Astrocyte of the spinal cord (primary cell): ENCODE measurements at regions not wholly inside any gene's neighbourhood (a gene's known extent, or its start where the extent isn't known, plus 50 kb on each side); places are given as distances from the start of the nearest gene placed in this dataset.

Experiments
- DNase-seq: peaks from one replicate; pipeline ENCODE4 v3.0.0; 2011; ENCODE audit warnings: low read depth, low spot score
- H3K4me3 ChIP-seq: 2 replicates; pipeline ENCODE4 v1.5.1; 2011; ENCODE audit warnings: low read depth, mild to moderate bottlenecking, low read length, moderate library complexity
- CTCF ChIP-seq: IDR thresholded peaks from 2 replicates; pipeline ENCODE4 v1.5.1; 2012; ENCODE audit warnings: low read depth, mild to moderate bottlenecking, low read length, inconsistent platforms
- in situ Hi-C: cut with HindIII; loops from 2 replicates; pipeline ENCODE4 v1.10.0; 2017; ENCODE audit warnings: low sequenced_read_pairs

- TF ChIP-seq CTCF = no peak
- in situ Hi-C loops = no loop called here
- H3K4me3 ChIP-seq = no peak overlapping the region
- no peak for DNase-seq
Measured at GRCh38 chr9:111985315-111985714, 88.7 kb downstream of the UGCG start.

- no peak overlapping the region for H3K4me3 ChIP-seq
- DNase-seq = peak; percentile 39
- TF ChIP-seq CTCF = no peak
- in situ Hi-C loops = no loop called here
Measured at GRCh38 chr9:111986035-111986556, 89.5 kb downstream of the UGCG start.
